IMR-90 (cell line): ENCODE measurements at regions not wholly inside any gene's neighbourhood (a gene's known extent, or its start where the extent isn't known, plus 50 kb on each side); places are given as distances from the start of the nearest gene placed in this dataset.

Source experiments
- ATAC-seq: fragments of 200-7000 bp; cut with Tn5 transposase; 2 replicates; pipeline ENCODE4 v1.9.1; 2020; ENCODE audit warnings: low read depth, mild to moderate bottlenecking, moderate library complexity
- BruUV-seq: library from RNA; stranded (reverse); fragments of 400-500 nt; replicated peaks from 2 replicates; lab custom pipeline; 2021; lab: Mats Ljungman, UMichigan
- CTCF ChIA-PET: fragments of 300-600 bp; formaldehyde crosslinking; extraction: SDS; loops from one replicate; lab custom pipeline; 2021; ENCODE audit warnings: antibody characterized with exemption; lab: Yijun Ruan, JAX
- POLR2A ChIA-PET: fragments of 300-600 bp; sonication (Branson Sonifier 250); formaldehyde crosslinking; loops from one replicate; lab custom pipeline; 2022; ENCODE audit warnings: antibody characterized with exemption; ENCODE audit not compliant: unreplicated experiment; lab: Charles Lee
- DNase-seq: peaks from one replicate; pipeline ENCODE4 v3.0.0; 2013
- H2AFZ ChIP-seq: replicated peaks from 2 replicates; pipeline ENCODE3; 2013; ENCODE audit warnings: low read length, mild to moderate bottlenecking; ENCODE audit not compliant: poor library complexity
- H2AK5ac ChIP-seq: 2 replicates; pipeline ENCODE4 v1.6.1; 2013; ENCODE audit warnings: low read depth, low read length, inconsistent platforms
- H2AK9ac ChIP-seq: replicated peaks from 2 replicates; pipeline ENCODE3; 2013; ENCODE audit warnings: mild to moderate bottlenecking, low read depth, low read length, moderate library complexity; ENCODE audit not compliant: poor library complexity
- H2BK120ac ChIP-seq: 2 replicates; pipeline ENCODE4 v1.6.1; 2013; ENCODE audit warnings: low read depth, low read length, inconsistent platforms
- H2BK15ac ChIP-seq: 3 replicates; pipeline ENCODE4 v1.6.1; 2013; ENCODE audit warnings: low read depth, low read length, inconsistent platforms
- H2BK20ac ChIP-seq: 2 replicates; pipeline ENCODE4 v1.6.1; 2013; ENCODE audit warnings: low read depth, mild to moderate bottlenecking, inconsistent platforms, low read length, moderate library complexity
- H2BK5ac ChIP-seq: 2 replicates; pipeline ENCODE4 v1.6.1; 2013; ENCODE audit warnings: mild to moderate bottlenecking, low read depth, low read length, inconsistent platforms; ENCODE audit not compliant: poor library complexity, severe bottlenecking
- H3K14ac ChIP-seq: replicated peaks from 2 replicates; pipeline ENCODE4 v1.6.1; 2013; ENCODE audit warnings: low read depth, low read length, inconsistent platforms
- H3K18ac ChIP-seq: 2 replicates; pipeline ENCODE4 v1.6.1; 2013; ENCODE audit warnings: low read depth, low read length, control low read depth
- H3K23ac ChIP-seq: 2 replicates; pipeline ENCODE4 v1.6.1; 2013; ENCODE audit warnings: low read depth, low read length, inconsistent platforms
- H3K27ac ChIP-seq: 2 replicates; pipeline ENCODE4 v1.5.1; 2013; ENCODE audit warnings: mild to moderate bottlenecking, control low read depth, low read length; ENCODE audit not compliant: insufficient read depth
- H3K27me3 ChIP-seq: 2 replicates; pipeline ENCODE4 v1.6.1; 2013; ENCODE audit warnings: low read length; ENCODE audit not compliant: control insufficient read depth, insufficient read depth
- H3K36me3 ChIP-seq: 2 replicates; pipeline ENCODE4 v1.6.1; 2013; ENCODE audit warnings: low read length, mixed read lengths; ENCODE audit not compliant: control insufficient read depth, insufficient read depth
- H3K4ac ChIP-seq: 2 replicates; pipeline ENCODE4 v1.6.1; 2013; ENCODE audit warnings: low read depth, low read length, inconsistent platforms
- H3K4me1 ChIP-seq: 2 replicates; pipeline ENCODE4 v1.6.1; 2013; ENCODE audit warnings: low read length, mixed read lengths; ENCODE audit not compliant: control insufficient read depth, insufficient read depth
- H3K4me2 ChIP-seq: 2 replicates; pipeline ENCODE4 v1.6.1; 2013; ENCODE audit warnings: low read depth, mild to moderate bottlenecking, control low read depth, low read length, moderate library complexity
- H3K4me3 ChIP-seq: 2 replicates; pipeline ENCODE4 v1.5.1; 2013; ENCODE audit warnings: low read depth, mild to moderate bottlenecking, control low read depth, low read length, moderate library complexity; ENCODE audit not compliant: insufficient read depth
- H3K56ac ChIP-seq: 2 replicates; pipeline ENCODE4 v1.6.1; 2013; ENCODE audit warnings: low read length, inconsistent platforms; ENCODE audit not compliant: insufficient read depth; ENCODE audit errors: extremely low read depth
- H3K79me1 ChIP-seq, 2 experiments: 2 replicates each; pipeline ENCODE4 v1.6.1; 2013; ENCODE audit warnings: low read length in 2 of 2, inconsistent platforms in 1 of 2, low read depth in 1 of 2
- H3K9ac ChIP-seq: 2 replicates; pipeline ENCODE4 v1.6.1; 2013; ENCODE audit warnings: low read depth, low read length, control low read depth
- H3K9me1 ChIP-seq: 2 replicates; pipeline ENCODE4 v1.6.1; 2013; ENCODE audit warnings: low read length, inconsistent platforms; ENCODE audit not compliant: insufficient read depth
- H3K9me3 ChIP-seq: 2 replicates; pipeline ENCODE4 v1.6.1; 2013; ENCODE audit warnings: low read length; ENCODE audit not compliant: control insufficient read depth, insufficient read depth
- H4K20me1 ChIP-seq: 2 replicates; pipeline ENCODE4 v1.6.1; 2013; ENCODE audit warnings: low read length, inconsistent platforms; ENCODE audit not compliant: insufficient read depth
- H4K5ac ChIP-seq: 2 replicates; pipeline ENCODE4 v1.6.1; 2013; ENCODE audit warnings: mild to moderate bottlenecking, low read depth, low read length, control low read depth
- H4K8ac ChIP-seq, 2 experiments: 2 replicates each; pipeline ENCODE4 v1.6.1; 2013; ENCODE audit warnings: low read depth in 2 of 2, low read length in 2 of 2, control low read depth in 1 of 2, inconsistent platforms in 1 of 2
- H4K91ac ChIP-seq: 2 replicates; pipeline ENCODE4 v1.6.1; 2013; ENCODE audit warnings: low read depth, low read length, inconsistent platforms; ENCODE audit not compliant: insufficient read depth
- BHLHE40 ChIP-seq: fragments of 150-350 bp; IDR thresholded peaks from 2 replicates; pipeline ENCODE4 v1.6.1; 2016; ENCODE audit warnings: mild to moderate bottlenecking, low read depth, low read length
- FOS ChIP-seq: fragments of 150-350 bp; IDR thresholded peaks from 2 replicates; pipeline ENCODE4 v1.6.1; 2016; ENCODE audit warnings: low read depth, low read length
- WGBS, 2 experiments: methylation state at CpG; one replicate each; pipeline versions ENCODE4 v1.1.5 to v1.1.7; 2013; ENCODE audit warnings: missing lambda C conversion rate in 2 of 2; ENCODE audit not compliant: insufficient read length in 1 of 2; ENCODE audit errors: extremely low coverage in 2 of 2; 5-methylcytosine and 5-hydroxymethylcytosine counted together
- dilution Hi-C: fragments of 300-500 bp; cut with HindIII; formaldehyde crosslinking; loops from one replicate; pipeline ENCODE4 v1.14.3; 2018; ENCODE audit warnings: low sequenced_read_pairs; ENCODE audit not compliant: unreplicated experiment
- in situ Hi-C: fragments of 300-500 bp; cut with MboI; formaldehyde crosslinking; loops from 3 replicates; pipeline ENCODE4 v1.14.3; 2019; ENCODE audit warnings: low sequenced_read_pairs, inconsistent platforms, mixed read lengths
- intact Hi-C: fragments of 100-400 bp; cut with micrococcal nuclease; formaldehyde crosslinking; loops from 2 replicates; pipeline ENCODE4 v1.10.0; 2022
- TF ChIP-seq, protein P1 (sequence below): fragments of 150-350 bp; IDR thresholded peaks from 2 replicates; pipeline ENCODE4 v1.6.1; 2016; ENCODE audit warnings: low read depth, mild to moderate bottlenecking, low read length, moderate library complexity, borderline replicate concordance
- TF ChIP-seq, protein P2 (sequence below): fragments of 150-350 bp; IDR thresholded peaks from 2 replicates; pipeline ENCODE4 v1.6.1; 2017; ENCODE audit warnings: mild to moderate bottlenecking, antibody characterized with exemption, low read length, low read depth

DNA sequence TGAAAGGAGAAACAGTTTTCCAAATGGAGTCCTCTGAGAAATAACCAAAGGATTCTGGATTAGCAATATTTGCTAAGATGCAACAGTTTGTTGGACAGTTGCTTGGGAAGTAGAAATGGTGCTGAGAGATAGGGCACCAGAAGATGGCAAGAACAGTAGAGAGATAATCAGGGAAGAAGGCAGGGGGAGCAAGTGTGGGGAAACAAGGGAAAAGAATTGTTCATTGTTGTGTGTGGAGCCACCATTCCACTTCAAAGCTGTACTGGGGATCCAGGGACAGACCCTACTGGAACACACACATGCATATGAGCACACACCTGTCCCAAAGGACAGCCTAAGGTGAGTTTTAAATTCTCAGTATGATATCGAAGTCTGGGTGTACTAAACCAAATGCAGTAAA is 152.5 kb downstream of the ZNF608 start (continued):
- TF ChIP-seq, protein P1, sequence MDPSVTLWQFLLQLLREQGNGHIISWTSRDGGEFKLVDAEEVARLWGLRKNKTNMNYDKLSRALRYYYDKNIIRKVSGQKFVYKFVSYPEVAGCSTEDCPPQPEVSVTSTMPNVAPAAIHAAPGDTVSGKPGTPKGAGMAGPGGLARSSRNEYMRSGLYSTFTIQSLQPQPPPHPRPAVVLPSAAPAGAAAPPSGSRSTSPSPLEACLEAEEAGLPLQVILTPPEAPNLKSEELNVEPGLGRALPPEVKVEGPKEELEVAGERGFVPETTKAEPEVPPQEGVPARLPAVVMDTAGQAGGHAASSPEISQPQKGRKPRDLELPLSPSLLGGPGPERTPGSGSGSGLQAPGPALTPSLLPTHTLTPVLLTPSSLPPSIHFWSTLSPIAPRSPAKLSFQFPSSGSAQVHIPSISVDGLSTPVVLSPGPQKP = no peak
- TF ChIP-seq BHLHE40 (no peak), FOS (no peak)

DNA sequence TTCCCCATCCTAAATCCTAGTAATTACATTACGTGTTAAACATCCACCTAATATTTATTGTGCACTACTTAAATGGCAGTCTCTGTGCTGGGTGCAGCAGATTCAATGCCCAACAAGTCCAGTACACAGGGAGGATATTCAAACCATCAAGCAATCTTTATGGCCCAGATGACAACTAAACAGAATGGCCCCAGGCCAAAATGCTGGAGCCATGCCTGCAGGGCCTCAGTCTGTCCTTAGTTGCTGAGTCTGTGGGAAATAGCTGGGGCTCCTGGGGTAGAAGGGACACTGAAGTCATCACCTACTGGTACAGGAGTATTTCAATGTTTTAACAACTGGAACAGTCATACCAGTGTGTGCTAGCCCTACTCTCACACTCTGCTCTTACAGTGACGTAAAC is 153.5 kb downstream of the ZNF608 start:
- Histone ChIP-seq H3K79me1 (no peaks in the 10 kb centered on the region), H3K27ac (no peak overlapping the region), H3K4me2 (no peak overlapping the region), H2BK5ac (no peak overlapping the region), H2BK20ac (no peak overlapping the region), H2AFZ (no peak overlapping the region), H2BK15ac (no peak overlapping the region), H4K91ac (no peak overlapping the region; the same call in 1 of the 2 replicates), H3K18ac (no peak overlapping the region), H3K4me3 (no peak overlapping the region), H3K14ac (no peak overlapping the region), H2AK5ac (no peak overlapping the region; the same call in 1 of the 2 replicates), H2BK120ac (no peak overlapping the region), H4K8ac (no peak overlapping the region), H3K9me3 (no peaks in the 10 kb centered on the region), H3K23ac (no peak overlapping the region), H3K9ac (no peak overlapping the region), H3K4ac (no peak overlapping the region), H3K9me1 (peaks cover 3% of the 10 kb centered on the region; the same call in 1 of the 2 replicates), H3K27me3 (no peaks in the 10 kb centered on the region), H4K20me1 (no peaks in the 10 kb centered on the region), H3K4me1 (peaks cover 3% of the 10 kb centered on the region), H2AK9ac (no peak overlapping the region), H3K36me3 (no peaks in the 10 kb centered on the region), H4K5ac (no peak overlapping the region), H3K56ac (no peak overlapping the region)
- CTCF ChIA-PET = no interaction called here
- TF ChIP-seq, protein P2, sequence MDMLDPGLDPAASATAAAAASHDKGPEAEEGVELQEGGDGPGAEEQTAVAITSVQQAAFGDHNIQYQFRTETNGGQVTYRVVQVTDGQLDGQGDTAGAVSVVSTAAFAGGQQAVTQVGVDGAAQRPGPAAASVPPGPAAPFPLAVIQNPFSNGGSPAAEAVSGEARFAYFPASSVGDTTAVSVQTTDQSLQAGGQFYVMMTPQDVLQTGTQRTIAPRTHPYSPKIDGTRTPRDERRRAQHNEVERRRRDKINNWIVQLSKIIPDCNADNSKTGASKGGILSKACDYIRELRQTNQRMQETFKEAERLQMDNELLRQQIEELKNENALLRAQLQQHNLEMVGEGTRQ = no peak
- intact Hi-C loops (no loop called here), in situ Hi-C loops (no loop called here), dilution Hi-C loops (no loop called here)
- no peak for DNase-seq
- POLR2A ChIA-PET = no interaction called here
- WGBS, 2 experiments = 100% methylated on average over 1 of the region's 2 CpGs; no CpG with 5 or more reads in 1 of the 2 experiments
- no peak for ATAC-seq
- no TSS peak for BruUV-seq
